GM12878 (cell line): ENCODE measurements at regions not wholly inside any gene's neighbourhood (a gene's known extent, or its start where the extent isn't known, plus 50 kb on each side); places are given as distances from the start of the nearest gene placed in this dataset.

Experiments
- ATAC-seq: fragments of 200-7000 bp; cut with Tn5 transposase; 3 replicates; pipeline ENCODE4 v1.9.1; 2020; ENCODE audit warnings: mild to moderate bottlenecking, moderate library complexity
- BruUV-seq: library from RNA; stranded (reverse); fragments of 400-500 nt; replicated peaks from 2 replicates; lab custom pipeline; 2021; lab: Mats Ljungman, UMichigan
- CTCF ChIA-PET: fragments of 300-600 bp; sonication (Branson Sonifier 250); formaldehyde crosslinking; extraction: SDS; loops from one replicate; lab custom pipeline; 2021; ENCODE audit warnings: inconsistent platforms; lab: Yijun Ruan, JAX
- POLR2A ChIA-PET: fragments of 350-600 bp; formaldehyde crosslinking; extraction: SDS; loops from one replicate; lab custom pipeline; 2021; ENCODE audit warnings: inconsistent platforms; lab: Charles Lee
- RAD21 ChIA-PET: fragments of 300-600 bp; sonication (Branson Sonifier 250); formaldehyde crosslinking; loops from one replicate; lab custom pipeline; 2023; ENCODE audit warnings: antibody characterized with exemption; ENCODE audit not compliant: unreplicated experiment; lab: Charles Lee
- SMC1A ChIA-PET: fragments of 300-600 bp; sonication (Branson Sonifier 250); formaldehyde crosslinking; loops from one replicate; lab custom pipeline; 2023; ENCODE audit not compliant: unreplicated experiment, uncharacterized antibody; lab: Charles Lee
- DNase-seq: peaks from one replicate; pipeline ENCODE4 v3.0.0-alpha.2; 2011; ENCODE audit warnings: low read depth, low spot score
- FAIRE-seq: peaks from 3 replicates; lab custom pipeline; 2011; peaks lifted over from hg19 to GRCh38; lab: Jason Lieb, UNC
- H2AFZ ChIP-seq: 2 replicates; pipeline ENCODE4 v1.6.0; 2011; ENCODE audit warnings: low read depth, low read length, control low read depth; ENCODE audit not compliant: control insufficient read depth
- H3K27ac ChIP-seq: 2 replicates; pipeline ENCODE4 v1.5.1; 2011; ENCODE audit warnings: control low read depth; ENCODE audit not compliant: control insufficient read depth, insufficient read depth
- H3K27me3 ChIP-seq, 2 experiments: replicated peaks in 1 of 2; 2 replicates each; pipeline versions ENCODE4 v1.6.0 to v1.6.1; 2011; ENCODE audit warnings: low read length in 1 of 2; ENCODE audit not compliant: control insufficient read depth in 2 of 2, insufficient read depth in 2 of 2
- H3K36me3 ChIP-seq, 2 experiments: 2 replicates each; pipeline ENCODE4 v1.5.1; 2011; ENCODE audit warnings: low read length in 1 of 2; ENCODE audit not compliant: control insufficient read depth in 2 of 2, insufficient read depth in 2 of 2
- H3K4me1 ChIP-seq: 2 replicates; pipeline ENCODE4 v1.6.1; 2011; ENCODE audit warnings: mild to moderate bottlenecking, low read length, moderate library complexity, mixed read lengths; ENCODE audit not compliant: control insufficient read depth, insufficient read depth
- H3K4me2 ChIP-seq: 2 replicates; pipeline ENCODE4 v1.6.0; 2011; ENCODE audit warnings: control low read depth; ENCODE audit not compliant: control insufficient read depth, insufficient read depth
- H3K4me3 ChIP-seq: fragments of 200-600 bp; sonication (generic); 2 replicates; pipeline ENCODE4 v1.5.1; 2016
- H3K79me2 ChIP-seq: 2 replicates; pipeline ENCODE4 v1.6.0; 2011; ENCODE audit warnings: low read length; ENCODE audit not compliant: control insufficient read depth, insufficient read depth
- H3K9ac ChIP-seq: 2 replicates; pipeline ENCODE4 v1.8.0; 2011; ENCODE audit warnings: low read length, control low read depth, mixed read lengths; ENCODE audit not compliant: control insufficient read depth, insufficient read depth
- H3K9me3 ChIP-seq: replicated peaks from 3 replicates; pipeline ENCODE4 v1.5.1; 2011; ENCODE audit warnings: mild to moderate bottlenecking, low read length; ENCODE audit not compliant: control insufficient read depth, insufficient read depth
- H4K20me1 ChIP-seq: 2 replicates; pipeline ENCODE4 v1.6.0; 2011; ENCODE audit not compliant: control insufficient read depth, insufficient read depth
- CREB1 ChIP-seq: IDR thresholded peaks from 2 replicates; pipeline ENCODE4 v1.6.1; 2012; ENCODE audit warnings: low read depth, mild to moderate bottlenecking, inconsistent platforms
- MEF2A ChIP-seq: IDR thresholded peaks from 2 replicates; pipeline ENCODE4 v1.6.1; 2011; ENCODE audit warnings: low read depth, mild to moderate bottlenecking, low read length, moderate library complexity; ENCODE audit not compliant: insufficient read depth
- NR2C2 ChIP-seq: IDR thresholded peaks from 2 replicates; pipeline ENCODE4 v1.6.1; 2011; ENCODE audit warnings: borderline replicate concordance, low read depth; ENCODE audit not compliant: control insufficient read depth, insufficient read length
- RUNX3 ChIP-seq: IDR thresholded peaks from 2 replicates; pipeline ENCODE4 v1.6.1; 2012; ENCODE audit warnings: low read length, inconsistent platforms
- SIX5 ChIP-seq: IDR thresholded peaks from 2 replicates; pipeline ENCODE4 v1.6.1; 2011; ENCODE audit warnings: mild to moderate bottlenecking, low read depth, low read length, moderate library complexity; ENCODE audit not compliant: severe bottlenecking
- SMAD5 ChIP-seq: IDR thresholded peaks from 2 replicates; pipeline ENCODE4 v1.6.1; 2016; ENCODE audit warnings: antibody characterized with exemption, low read depth
- SPI1 ChIP-seq: IDR thresholded peaks from 2 replicates; pipeline ENCODE4 v1.6.1; 2011; ENCODE audit warnings: low read depth, mild to moderate bottlenecking, low read length, moderate library complexity, borderline replicate concordance; ENCODE audit not compliant: insufficient read depth
- STAT3 ChIP-seq: IDR thresholded peaks from 2 replicates; pipeline ENCODE4 v1.6.1; 2011; ENCODE audit warnings: low read depth, low read length, improper control_type of control experiment
- ZNF274 ChIP-seq: IDR thresholded peaks from one replicate; pipeline ENCODE4 v1.8.0; 2011; ENCODE audit not compliant: insufficient read length, insufficient read depth
- WGBS: methylation state at CpG from one replicate; pipeline ENCODE4 v1.1.6; 2016; ENCODE audit warnings: low lambda C conversion rate; ENCODE audit not compliant: insufficient replicate concordance, insufficient coverage; ENCODE audit errors: missing lambda C conversion rate; 5-methylcytosine and 5-hydroxymethylcytosine counted together
- in situ Hi-C: fragments of 300-500 bp; cut with MboI; formaldehyde crosslinking; loops from 9 replicates; pipeline ENCODE4 v1.14.3; 2018; ENCODE audit warnings: mixed read lengths
- intact Hi-C: fragments of 100-400 bp; cut with micrococcal nuclease; formaldehyde crosslinking; loops from one replicate; pipeline ENCODE4 v1.14.2; 2022; ENCODE audit not compliant: unreplicated experiment
- TF ChIP-seq, protein P1 (sequence below): fragments of 450-650 bp; IDR thresholded peaks from 2 replicates; pipeline ENCODE4 v1.6.1; 2017; ENCODE audit warnings: mild to moderate bottlenecking
- TF ChIP-seq, protein P2 (sequence below): IDR thresholded peaks from 2 replicates; pipeline ENCODE4 v1.6.1; 2012; ENCODE audit warnings: low read depth, low read length, improper control_type of control experiment
- TF ChIP-seq, protein P3 (sequence below), 3 experiments: IDR thresholded peaks in 2 of 3; conservative IDR thresholded peaks in 1 of 3; 2 replicates each; pipeline ENCODE4 v1.5.1; 2011; ENCODE audit warnings: low read depth in 3 of 3, low read length in 3 of 3, mild to moderate bottlenecking in 3 of 3, control low read depth in 2 of 3, moderate library complexity in 2 of 3, inconsistent platforms in 1 of 3, mixed read lengths in 1 of 3; ENCODE audit not compliant: control insufficient read depth in 2 of 3, insufficient read depth in 1 of 3; ENCODE audit errors: extremely low read depth in 1 of 3
- TF ChIP-seq, protein P4 (sequence below): fragments of 450-650 bp; IDR thresholded peaks from 2 replicates; pipeline ENCODE4 v1.6.1; 2017; ENCODE audit warnings: mild to moderate bottlenecking, moderate library complexity
- TF ChIP-seq, protein P5 (sequence below): IDR thresholded peaks from 2 replicates; pipeline ENCODE4 v1.6.1; 2011; ENCODE audit warnings: borderline replicate concordance, low read depth, mild to moderate bottlenecking, moderate library complexity, low read length; ENCODE audit not compliant: insufficient read depth, poor library complexity, severe bottlenecking

DNA sequence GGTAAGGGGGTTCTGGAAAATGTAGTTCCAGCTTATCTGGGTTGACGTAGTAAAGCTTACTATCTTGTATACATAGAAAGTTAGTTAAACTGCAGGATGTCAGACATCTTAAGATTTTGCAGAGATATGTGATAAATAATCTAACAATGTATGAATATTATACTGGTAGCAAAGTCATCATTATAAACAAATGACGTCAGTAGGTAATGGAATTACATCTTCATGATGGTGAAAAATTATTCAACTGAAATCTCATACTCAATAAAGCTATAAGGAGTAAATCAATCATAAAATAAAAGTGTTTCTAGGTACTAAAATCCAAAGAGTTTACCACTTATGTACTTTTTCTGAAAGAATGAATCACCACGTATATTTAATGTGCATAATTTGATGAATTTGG lies 217.3 kb upstream of the CDH10 start:
- no peak for DNase-seq
- no peaks in the 10 kb centered on the region for H3K79me2 ChIP-seq
- H4K20me1 ChIP-seq = no peaks in the 10 kb centered on the region
- POLR2A ChIA-PET = no interaction called here
- H3K9ac ChIP-seq = no peak overlapping the region
- H2AFZ ChIP-seq = no peak overlapping the region
- SMC1A ChIA-PET = no interaction called here
- RAD21 ChIA-PET = no interaction called here
- intact Hi-C loops (no loop called here), in situ Hi-C loops (no loop called here)
- CTCF ChIA-PET = no interaction called here
- no peak overlapping the region for H3K4me2 ChIP-seq
- H3K4me3 ChIP-seq = no peak overlapping the region
- BruUV-seq = no TSS peak
- ATAC-seq = no peak
- no peaks in the 10 kb centered on the region for H3K36me3 ChIP-seq
- no peaks in the 10 kb centered on the region for H3K4me1 ChIP-seq
- 30% methylated on average over 3 of the region's 3 CpGs for WGBS
- H3K27me3 ChIP-seq = no peaks in the 10 kb centered on the region
- H3K9me3 ChIP-seq = no peaks in the 10 kb centered on the region
- TF ChIP-seq CREB1 = no peak
- no peak for TF ChIP-seq SIX5
- TF ChIP-seq STAT3 = no peak
- no peak for TF ChIP-seq NR2C2
- TF ChIP-seq, protein P1, sequence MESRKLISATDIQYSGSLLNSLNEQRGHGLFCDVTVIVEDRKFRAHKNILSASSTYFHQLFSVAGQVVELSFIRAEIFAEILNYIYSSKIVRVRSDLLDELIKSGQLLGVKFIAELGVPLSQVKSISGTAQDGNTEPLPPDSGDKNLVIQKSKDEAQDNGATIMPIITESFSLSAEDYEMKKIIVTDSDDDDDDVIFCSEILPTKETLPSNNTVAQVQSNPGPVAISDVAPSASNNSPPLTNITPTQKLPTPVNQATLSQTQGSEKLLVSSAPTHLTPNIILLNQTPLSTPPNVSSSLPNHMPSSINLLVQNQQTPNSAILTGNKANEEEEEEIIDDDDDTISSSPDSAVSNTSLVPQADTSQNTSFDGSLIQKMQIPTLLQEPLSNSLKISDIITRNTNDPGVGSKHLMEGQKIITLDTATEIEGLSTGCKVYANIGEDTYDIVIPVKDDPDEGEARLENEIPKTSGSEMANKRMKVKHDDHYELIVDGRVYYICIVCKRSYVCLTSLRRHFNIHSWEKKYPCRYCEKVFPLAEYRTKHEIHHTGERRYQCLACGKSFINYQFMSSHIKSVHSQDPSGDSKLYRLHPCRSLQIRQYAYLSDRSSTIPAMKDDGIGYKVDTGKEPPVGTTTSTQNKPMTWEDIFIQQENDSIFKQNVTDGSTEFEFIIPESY = no peak
- TF ChIP-seq, protein P2, sequence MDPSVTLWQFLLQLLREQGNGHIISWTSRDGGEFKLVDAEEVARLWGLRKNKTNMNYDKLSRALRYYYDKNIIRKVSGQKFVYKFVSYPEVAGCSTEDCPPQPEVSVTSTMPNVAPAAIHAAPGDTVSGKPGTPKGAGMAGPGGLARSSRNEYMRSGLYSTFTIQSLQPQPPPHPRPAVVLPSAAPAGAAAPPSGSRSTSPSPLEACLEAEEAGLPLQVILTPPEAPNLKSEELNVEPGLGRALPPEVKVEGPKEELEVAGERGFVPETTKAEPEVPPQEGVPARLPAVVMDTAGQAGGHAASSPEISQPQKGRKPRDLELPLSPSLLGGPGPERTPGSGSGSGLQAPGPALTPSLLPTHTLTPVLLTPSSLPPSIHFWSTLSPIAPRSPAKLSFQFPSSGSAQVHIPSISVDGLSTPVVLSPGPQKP = no peak
- TF ChIP-seq, protein P3, sequence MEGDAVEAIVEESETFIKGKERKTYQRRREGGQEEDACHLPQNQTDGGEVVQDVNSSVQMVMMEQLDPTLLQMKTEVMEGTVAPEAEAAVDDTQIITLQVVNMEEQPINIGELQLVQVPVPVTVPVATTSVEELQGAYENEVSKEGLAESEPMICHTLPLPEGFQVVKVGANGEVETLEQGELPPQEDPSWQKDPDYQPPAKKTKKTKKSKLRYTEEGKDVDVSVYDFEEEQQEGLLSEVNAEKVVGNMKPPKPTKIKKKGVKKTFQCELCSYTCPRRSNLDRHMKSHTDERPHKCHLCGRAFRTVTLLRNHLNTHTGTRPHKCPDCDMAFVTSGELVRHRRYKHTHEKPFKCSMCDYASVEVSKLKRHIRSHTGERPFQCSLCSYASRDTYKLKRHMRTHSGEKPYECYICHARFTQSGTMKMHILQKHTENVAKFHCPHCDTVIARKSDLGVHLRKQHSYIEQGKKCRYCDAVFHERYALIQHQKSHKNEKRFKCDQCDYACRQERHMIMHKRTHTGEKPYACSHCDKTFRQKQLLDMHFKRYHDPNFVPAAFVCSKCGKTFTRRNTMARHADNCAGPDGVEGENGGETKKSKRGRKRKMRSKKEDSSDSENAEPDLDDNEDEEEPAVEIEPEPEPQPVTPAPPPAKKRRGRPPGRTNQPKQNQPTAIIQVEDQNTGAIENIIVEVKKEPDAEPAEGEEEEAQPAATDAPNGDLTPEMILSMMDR (IDR thresholded peaks at IDR 0.05 in 2 of 3, conservative IDR thresholded peaks at IDR 0.05 in 1 of 3; ENCODE audit: control insufficient read depth in 2 of 3, extremely low read depth in 1 of 3, insufficient read depth in 1 of 3, low read depth in 3 of 3, low read length in 3 of 3) = no peak
- TF ChIP-seq, protein P4, sequence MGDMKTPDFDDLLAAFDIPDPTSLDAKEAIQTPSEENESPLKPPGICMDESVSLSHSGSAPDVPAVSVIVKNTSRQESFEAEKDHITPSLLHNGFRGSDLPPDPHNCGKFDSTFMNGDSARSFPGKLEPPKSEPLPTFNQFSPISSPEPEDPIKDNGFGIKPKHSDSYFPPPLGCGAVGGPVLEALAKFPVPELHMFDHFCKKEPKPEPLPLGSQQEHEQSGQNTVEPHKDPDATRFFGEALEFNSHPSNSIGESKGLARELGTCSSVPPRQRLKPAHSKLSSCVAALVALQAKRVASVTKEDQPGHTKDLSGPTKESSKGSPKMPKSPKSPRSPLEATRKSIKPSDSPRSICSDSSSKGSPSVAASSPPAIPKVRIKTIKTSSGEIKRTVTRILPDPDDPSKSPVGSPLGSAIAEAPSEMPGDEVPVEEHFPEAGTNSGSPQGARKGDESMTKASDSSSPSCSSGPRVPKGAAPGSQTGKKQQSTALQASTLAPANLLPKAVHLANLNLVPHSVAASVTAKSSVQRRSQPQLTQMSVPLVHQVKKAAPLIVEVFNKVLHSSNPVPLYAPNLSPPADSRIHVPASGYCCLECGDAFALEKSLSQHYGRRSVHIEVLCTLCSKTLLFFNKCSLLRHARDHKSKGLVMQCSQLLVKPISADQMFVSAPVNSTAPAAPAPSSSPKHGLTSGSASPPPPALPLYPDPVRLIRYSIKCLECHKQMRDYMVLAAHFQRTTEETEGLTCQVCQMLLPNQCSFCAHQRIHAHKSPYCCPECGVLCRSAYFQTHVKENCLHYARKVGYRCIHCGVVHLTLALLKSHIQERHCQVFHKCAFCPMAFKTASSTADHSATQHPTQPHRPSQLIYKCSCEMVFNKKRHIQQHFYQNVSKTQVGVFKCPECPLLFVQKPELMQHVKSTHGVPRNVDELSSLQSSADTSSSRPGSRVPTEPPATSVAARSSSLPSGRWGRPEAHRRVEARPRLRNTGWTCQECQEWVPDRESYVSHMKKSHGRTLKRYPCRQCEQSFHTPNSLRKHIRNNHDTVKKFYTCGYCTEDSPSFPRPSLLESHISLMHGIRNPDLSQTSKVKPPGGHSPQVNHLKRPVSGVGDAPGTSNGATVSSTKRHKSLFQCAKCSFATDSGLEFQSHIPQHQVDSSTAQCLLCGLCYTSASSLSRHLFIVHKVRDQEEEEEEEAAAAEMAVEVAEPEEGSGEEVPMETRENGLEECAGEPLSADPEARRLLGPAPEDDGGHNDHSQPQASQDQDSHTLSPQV = no peak
- TF ChIP-seq ZNF274 = no peak
- no peak for TF ChIP-seq RUNX3
- no peak for TF ChIP-seq SMAD5
- TF ChIP-seq MEF2A = no peak
- TF ChIP-seq, protein P5, sequence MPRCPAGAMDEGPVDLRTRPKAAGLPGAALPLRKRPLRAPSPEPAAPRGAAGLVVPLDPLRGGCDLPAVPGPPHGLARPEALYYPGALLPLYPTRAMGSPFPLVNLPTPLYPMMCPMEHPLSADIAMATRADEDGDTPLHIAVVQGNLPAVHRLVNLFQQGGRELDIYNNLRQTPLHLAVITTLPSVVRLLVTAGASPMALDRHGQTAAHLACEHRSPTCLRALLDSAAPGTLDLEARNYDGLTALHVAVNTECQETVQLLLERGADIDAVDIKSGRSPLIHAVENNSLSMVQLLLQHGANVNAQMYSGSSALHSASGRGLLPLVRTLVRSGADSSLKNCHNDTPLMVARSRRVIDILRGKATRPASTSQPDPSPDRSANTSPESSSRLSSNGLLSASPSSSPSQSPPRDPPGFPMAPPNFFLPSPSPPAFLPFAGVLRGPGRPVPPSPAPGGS = no peak
- no peak for TF ChIP-seq SPI1
- FAIRE-seq = no peak
- H3K27ac ChIP-seq = no peak overlapping the region
